Uterus (tissue), 2 donors: ENCODE measurements at regions not wholly inside any gene's neighbourhood (a gene's known extent, or its start where the extent isn't known, plus 50 kb on each side); places are given as distances from the start of the nearest gene placed in this dataset.

Source experiments
- POLR2A ChIP-seq, 2 donors: fragments of 450-650 bp; IDR thresholded peaks; one replicate each; pipeline ENCODE4 v1.6.1; 2016; ENCODE audit warnings: antibody characterized with exemption in 2 of 2, mild to moderate bottlenecking in 1 of 2, moderate library complexity in 1 of 2
- TF ChIP-seq, protein P1 (sequence below), 4 experiments: fragments of 200-600 bp in 2 of 4; fragments of 450-650 bp in 2 of 4; sonication (generic) in 2 of 4; IDR thresholded peaks; one replicate each; pipeline ENCODE4 v1.5.1; 2016 to 2019; ENCODE audit warnings: antibody characterized with exemption in 4 of 4, mild to moderate bottlenecking in 2 of 4, moderate library complexity in 1 of 4

DNA sequence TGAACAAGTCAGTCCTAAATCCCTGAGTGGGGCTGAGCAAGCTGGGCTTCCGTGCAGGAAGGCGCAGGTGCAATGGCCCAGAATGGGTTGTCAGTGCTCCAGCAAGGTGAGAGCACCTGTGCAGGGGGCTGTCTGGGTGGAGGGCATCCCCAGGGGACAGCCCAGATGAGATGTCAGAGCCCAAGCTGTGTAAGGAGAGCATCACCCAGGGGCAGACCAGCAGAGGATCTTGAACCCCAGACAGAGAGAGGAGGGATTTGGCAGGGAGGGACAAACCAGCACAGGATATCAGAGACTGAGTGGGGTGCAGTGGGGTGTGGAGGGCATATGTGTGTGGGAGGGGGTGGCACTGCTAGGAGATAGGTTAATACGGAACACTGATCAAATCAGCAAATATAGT, 114.9 kb upstream of the TMEM45B start:
- TF ChIP-seq, protein P1, sequence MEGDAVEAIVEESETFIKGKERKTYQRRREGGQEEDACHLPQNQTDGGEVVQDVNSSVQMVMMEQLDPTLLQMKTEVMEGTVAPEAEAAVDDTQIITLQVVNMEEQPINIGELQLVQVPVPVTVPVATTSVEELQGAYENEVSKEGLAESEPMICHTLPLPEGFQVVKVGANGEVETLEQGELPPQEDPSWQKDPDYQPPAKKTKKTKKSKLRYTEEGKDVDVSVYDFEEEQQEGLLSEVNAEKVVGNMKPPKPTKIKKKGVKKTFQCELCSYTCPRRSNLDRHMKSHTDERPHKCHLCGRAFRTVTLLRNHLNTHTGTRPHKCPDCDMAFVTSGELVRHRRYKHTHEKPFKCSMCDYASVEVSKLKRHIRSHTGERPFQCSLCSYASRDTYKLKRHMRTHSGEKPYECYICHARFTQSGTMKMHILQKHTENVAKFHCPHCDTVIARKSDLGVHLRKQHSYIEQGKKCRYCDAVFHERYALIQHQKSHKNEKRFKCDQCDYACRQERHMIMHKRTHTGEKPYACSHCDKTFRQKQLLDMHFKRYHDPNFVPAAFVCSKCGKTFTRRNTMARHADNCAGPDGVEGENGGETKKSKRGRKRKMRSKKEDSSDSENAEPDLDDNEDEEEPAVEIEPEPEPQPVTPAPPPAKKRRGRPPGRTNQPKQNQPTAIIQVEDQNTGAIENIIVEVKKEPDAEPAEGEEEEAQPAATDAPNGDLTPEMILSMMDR (IDR thresholded peaks at IDR 0.05), result no peak
- no peak for TF ChIP-seq POLR2A (IDR thresholded peaks at IDR 0.05)
